HepG2 (cell line): ENCODE measurements at regions not wholly inside any gene's neighbourhood (a gene's known extent, or its start where the extent isn't known, plus 50 kb on each side); places are given as distances from the start of the nearest gene placed in this dataset.

Experiments
- ATAC-seq: fragments of 200-7000 bp; cut with Tn5 transposase; 3 replicates; pipeline ENCODE4 v1.9.1; 2020; ENCODE audit warnings: mild to moderate bottlenecking, moderate library complexity
- BruUV-seq: library from RNA; stranded (reverse); fragments of 400-500 nt; replicated peaks from 2 replicates; lab custom pipeline; 2021; lab: Mats Ljungman, UMichigan
- CTCF ChIA-PET: fragments of 300-600 bp; formaldehyde crosslinking; extraction: SDS; loops from one replicate; lab custom pipeline; 2021; ENCODE audit warnings: low total read pairs, inconsistent platforms, low intra/inter-chr PET ratio; lab: Yijun Ruan, JAX
- POLR2A ChIA-PET: fragments of 350-600 bp; sonication (Branson Sonifier 250); formaldehyde crosslinking; loops from one replicate; lab custom pipeline; 2020; ENCODE audit warnings: antibody characterized with exemption, inconsistent platforms; lab: Yijun Ruan, JAX
- DNase-seq: peaks from one replicate; pipeline ENCODE4 v3.0.0-alpha.2; 2015; ENCODE audit warnings: low spot score
- FAIRE-seq: peaks from 3 replicates; lab custom pipeline; 2011; peaks lifted over from hg19 to GRCh38; lab: Jason Lieb, UNC
- H2AFZ ChIP-seq: one replicate; pipeline ENCODE4 v1.6.1; 2011; ENCODE audit warnings: low read length, inconsistent platforms
- H3K27ac ChIP-seq: fragments of 300-600 bp; 3 replicates; pipeline ENCODE4 v1.8.0; 2011; ENCODE audit warnings: mixed run types, mild to moderate bottlenecking, mixed read lengths, low read length, inconsistent platforms; ENCODE audit not compliant: insufficient read depth; ENCODE audit errors: extremely low read length
- H3K27me3 ChIP-seq, 2 experiments: fragments of 200-600 bp in 1 of 2; 2 replicates in 1 of 2; 3 replicates in 1 of 2; pipeline versions ENCODE4 v1.6.0 to v1.8.0; 2011; ENCODE audit warnings: low read length in 2 of 2, mild to moderate bottlenecking in 2 of 2, moderate library complexity in 2 of 2, inconsistent platforms in 1 of 2; ENCODE audit not compliant: insufficient read depth in 2 of 2, control insufficient read depth in 1 of 2
- H3K36me3 ChIP-seq, 2 experiments: fragments of 200-600 bp in 1 of 2; replicated peaks in 1 of 2; 2 replicates in 1 of 2; 3 replicates in 1 of 2; pipeline versions ENCODE4 v1.5.1 to v1.8.0; 2011; ENCODE audit warnings: low read length in 2 of 2, inconsistent platforms in 1 of 2; ENCODE audit not compliant: insufficient read depth in 2 of 2, control insufficient read depth in 1 of 2
- H3K4me1 ChIP-seq: 2 replicates; pipeline ENCODE4 v1.5.1; 2012; ENCODE audit warnings: low read length, inconsistent platforms; ENCODE audit not compliant: insufficient read depth
- H3K4me2 ChIP-seq: 2 replicates; pipeline ENCODE4 v1.6.0; 2011; ENCODE audit warnings: low read depth, low read length, inconsistent platforms
- H3K4me3 ChIP-seq, 3 experiments: fragments of 200-600 bp in 1 of 3; sonication (generic), shearing (Covaris generic) in 1 of 3; replicated peaks in 1 of 3; 2 replicates each; pipeline ENCODE4 v1.5.1; 2011 to 2016; ENCODE audit warnings: low read length in 3 of 3, inconsistent platforms in 2 of 3, low read depth in 2 of 3, mild to moderate bottlenecking in 2 of 3, control low read depth in 1 of 3, mixed read lengths in 1 of 3; ENCODE audit not compliant: insufficient read depth in 1 of 3
- H3K79me2 ChIP-seq: one replicate; pipeline ENCODE4 v1.6.1; 2011; ENCODE audit warnings: low read length, inconsistent platforms; ENCODE audit not compliant: insufficient read depth
- H3K9ac ChIP-seq: 2 replicates; pipeline ENCODE4 v1.6.0; 2011; ENCODE audit warnings: mild to moderate bottlenecking, low read depth, low read length, inconsistent platforms; ENCODE audit not compliant: insufficient read depth
- H3K9me3 ChIP-seq: 2 replicates; pipeline ENCODE4 v1.5.1; 2012; ENCODE audit warnings: mild to moderate bottlenecking, low read length
- H4K20me1 ChIP-seq: 2 replicates; pipeline ENCODE4 v1.6.0; 2011; ENCODE audit warnings: inconsistent platforms, mild to moderate bottlenecking, low read length, moderate library complexity; ENCODE audit not compliant: insufficient read depth
- CENPX ChIP-seq: sonication (generic); formaldehyde crosslinking; IDR thresholded peaks from 2 replicates; pipeline ENCODE4 v1.9.0; 2021; ENCODE audit warnings: mild to moderate bottlenecking, missing genetic modification reagents, moderate library complexity
- CREB3 ChIP-seq: sonication (generic); formaldehyde crosslinking; IDR thresholded peaks from 2 replicates; pipeline ENCODE4 v1.5.0; 2020; ENCODE audit warnings: missing genetic modification reagents
- EZH2 ChIP-seq: conservative IDR thresholded peaks from 2 replicates; pipeline ENCODE4 v1.6.1; 2012; ENCODE audit warnings: mild to moderate bottlenecking, low read depth, low read length, moderate library complexity
- HMG20B ChIP-seq: conservative IDR thresholded peaks from 2 replicates; pipeline ENCODE4 v1.6.1; 2016; ENCODE audit warnings: missing genetic modification reagents, missing compliant biosample characterization
- MEIS2 ChIP-seq: sonication (generic); formaldehyde crosslinking; IDR thresholded peaks from 2 replicates; pipeline ENCODE4 v1.9.0; 2021; ENCODE audit warnings: mild to moderate bottlenecking, missing genetic modification reagents
- NFE2L1 ChIP-seq: sonication (generic); formaldehyde crosslinking; IDR thresholded peaks from 2 replicates; pipeline ENCODE4 v1.4.0; 2020; ENCODE audit warnings: missing genetic modification reagents, mild to moderate bottlenecking, borderline replicate concordance
- ONECUT2 ChIP-seq: sonication (generic); formaldehyde crosslinking; IDR thresholded peaks from 2 replicates; pipeline ENCODE4 v1.4.0; 2020; ENCODE audit warnings: missing genetic modification reagents
- POLR2AphosphoS2 ChIP-seq: IDR thresholded peaks from 2 replicates; pipeline ENCODE4 v1.6.1; 2011; ENCODE audit warnings: low read depth, low read length, improper control_type of control experiment
- RNF219 ChIP-seq: sonication (generic); formaldehyde crosslinking; IDR thresholded peaks from 2 replicates; pipeline ENCODE4 v1.5.0; 2020; ENCODE audit warnings: mild to moderate bottlenecking, missing genetic modification reagents
- TCF12 ChIP-seq, 2 experiments: fragments of 450-650 bp in 1 of 2; sonication (generic) in 1 of 2; formaldehyde crosslinking in 1 of 2; IDR thresholded peaks; 2 replicates each; pipeline versions ENCODE4 v1.6.1 to v1.8.0; 2017 to 2022; ENCODE audit warnings: antibody characterized with exemption in 1 of 2, mild to moderate bottlenecking in 1 of 2, missing genetic modification reagents in 1 of 2, moderate library complexity in 1 of 2
- YY1 ChIP-seq: IDR thresholded peaks from 2 replicates; pipeline ENCODE4 v1.6.1; 2011; ENCODE audit warnings: low read length, low read depth, moderate library complexity, mild to moderate bottlenecking; ENCODE audit not compliant: insufficient read depth, insufficient replicate concordance
- ZFP82 ChIP-seq: sonication (generic); formaldehyde crosslinking; IDR thresholded peaks from 2 replicates; pipeline ENCODE4 v1.5.1; 2020; ENCODE audit warnings: mild to moderate bottlenecking, missing genetic modification reagents, borderline replicate concordance
- ZNF180 ChIP-seq: sonication (generic); formaldehyde crosslinking; IDR thresholded peaks from 2 replicates; pipeline ENCODE4 v1.4.0; 2020; ENCODE audit warnings: low read depth, missing genetic modification reagents, borderline replicate concordance
- ZNF530 ChIP-seq: sonication (generic); formaldehyde crosslinking; IDR thresholded peaks from 2 replicates; pipeline ENCODE4 v1.5.0; 2020; ENCODE audit warnings: low read depth, mild to moderate bottlenecking, missing genetic modification reagents
- ZNF691 ChIP-seq: sonication (generic); formaldehyde crosslinking; IDR thresholded peaks from 2 replicates; pipeline ENCODE4 v1.4.0; 2020; ENCODE audit warnings: missing genetic modification reagents, low read depth, mild to moderate bottlenecking, borderline replicate concordance
- WGBS: methylation state at CpG from one replicate; pipeline ENCODE4 v1.1.6; 2017; ENCODE audit warnings: low lambda C conversion rate; 5-methylcytosine and 5-hydroxymethylcytosine counted together
- in situ Hi-C: cut with HindIII; loops from 2 replicates; pipeline ENCODE4 v1.10.0; 2017; ENCODE audit warnings: low pct_unique_long_range_greater_than_20kb; ENCODE audit not compliant: extremely low pct_ligation_motif_present
- intact Hi-C: fragments of 100-400 bp; cut with micrococcal nuclease; formaldehyde crosslinking; loops from one replicate; pipeline ENCODE4 v1.10.0; 2022; ENCODE audit not compliant: unreplicated experiment
- TF ChIP-seq, protein P1 (sequence below), 2 experiments: IDR thresholded peaks; 2 replicates each; pipeline ENCODE4 v1.6.1; 2011 to 2012; ENCODE audit warnings: low read length in 2 of 2, borderline replicate concordance in 1 of 2, low read depth in 1 of 2, mild to moderate bottlenecking in 1 of 2, moderate library complexity in 1 of 2

DNA sequence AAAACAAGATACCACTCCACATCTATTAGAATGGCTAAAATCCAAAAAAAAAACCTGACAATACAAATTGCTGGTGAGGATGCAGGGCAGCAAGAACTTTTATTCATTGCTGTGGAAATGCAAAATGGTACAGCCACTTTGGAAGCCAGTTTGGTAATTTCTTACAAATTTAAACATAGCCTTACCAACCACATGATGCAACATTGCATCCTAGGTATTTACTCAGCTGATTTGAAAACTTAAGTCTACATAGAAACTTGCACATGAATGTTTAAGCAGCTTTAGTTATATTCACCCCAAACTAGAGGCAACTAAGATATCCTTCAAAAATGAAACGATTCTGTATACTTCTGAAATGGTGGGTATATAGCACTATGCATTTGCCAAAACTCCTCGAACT, 178.8 kb upstream of the PDE4B start:
- Histone ChIP-seq H3K4me2 (no peak overlapping the region), H4K20me1 (no peaks in the 10 kb centered on the region), H3K9ac (no peak overlapping the region), H3K79me2 (no peaks in the 10 kb centered on the region), H3K9me3 (no peaks in the 10 kb centered on the region), H2AFZ (no peak overlapping the region), H3K36me3 (no peaks in the 10 kb centered on the region), H3K27me3 (no peaks in the 10 kb centered on the region), H3K4me1 (no peaks in the 10 kb centered on the region), H3K27ac (no peak overlapping the region), H3K4me3 (no peak overlapping the region)
- BruUV-seq: no TSS peak
- ChIA-PET CTCF (no interaction called here), POLR2A (no interaction called here)
- no peak for DNase-seq
- FAIRE-seq: no peak
- intact Hi-C loops: no loop called here
- TF ChIP-seq YY1: no peak
- TF ChIP-seq, protein P1, sequence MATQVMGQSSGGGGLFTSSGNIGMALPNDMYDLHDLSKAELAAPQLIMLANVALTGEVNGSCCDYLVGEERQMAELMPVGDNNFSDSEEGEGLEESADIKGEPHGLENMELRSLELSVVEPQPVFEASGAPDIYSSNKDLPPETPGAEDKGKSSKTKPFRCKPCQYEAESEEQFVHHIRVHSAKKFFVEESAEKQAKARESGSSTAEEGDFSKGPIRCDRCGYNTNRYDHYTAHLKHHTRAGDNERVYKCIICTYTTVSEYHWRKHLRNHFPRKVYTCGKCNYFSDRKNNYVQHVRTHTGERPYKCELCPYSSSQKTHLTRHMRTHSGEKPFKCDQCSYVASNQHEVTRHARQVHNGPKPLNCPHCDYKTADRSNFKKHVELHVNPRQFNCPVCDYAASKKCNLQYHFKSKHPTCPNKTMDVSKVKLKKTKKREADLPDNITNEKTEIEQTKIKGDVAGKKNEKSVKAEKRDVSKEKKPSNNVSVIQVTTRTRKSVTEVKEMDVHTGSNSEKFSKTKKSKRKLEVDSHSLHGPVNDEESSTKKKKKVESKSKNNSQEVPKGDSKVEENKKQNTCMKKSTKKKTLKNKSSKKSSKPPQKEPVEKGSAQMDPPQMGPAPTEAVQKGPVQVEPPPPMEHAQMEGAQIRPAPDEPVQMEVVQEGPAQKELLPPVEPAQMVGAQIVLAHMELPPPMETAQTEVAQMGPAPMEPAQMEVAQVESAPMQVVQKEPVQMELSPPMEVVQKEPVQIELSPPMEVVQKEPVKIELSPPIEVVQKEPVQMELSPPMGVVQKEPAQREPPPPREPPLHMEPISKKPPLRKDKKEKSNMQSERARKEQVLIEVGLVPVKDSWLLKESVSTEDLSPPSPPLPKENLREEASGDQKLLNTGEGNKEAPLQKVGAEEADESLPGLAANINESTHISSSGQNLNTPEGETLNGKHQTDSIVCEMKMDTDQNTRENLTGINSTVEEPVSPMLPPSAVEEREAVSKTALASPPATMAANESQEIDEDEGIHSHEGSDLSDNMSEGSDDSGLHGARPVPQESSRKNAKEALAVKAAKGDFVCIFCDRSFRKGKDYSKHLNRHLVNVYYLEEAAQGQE (IDR thresholded peaks at IDR 0.05; ENCODE audit: borderline replicate concordance in 1 of 2, low read depth in 1 of 2, low read length in 2 of 2): no peak
- no peak for TF ChIP-seq ZNF530
- TF ChIP-seq MEIS2 (CRISPR knock-in tag): no peak
- TF ChIP-seq ZFP82 (CRISPR knock-in tag): no peak
- TF ChIP-seq EZH2: no peak
- TF ChIP-seq ONECUT2 (CRISPR knock-in tag): no peak
- no peak for TF ChIP-seq ZNF691 (CRISPR knock-in tag)
- no peak for TF ChIP-seq TCF12 (IDR thresholded peaks at IDR 0.05)
- TF ChIP-seq TCF12 (CRISPR knock-in tag; IDR thresholded peaks at IDR 0.05): no peak
- TF ChIP-seq CREB3 (CRISPR knock-in tag): no peak
- TF ChIP-seq ZNF180 (CRISPR knock-in tag): no peak
- no peak for TF ChIP-seq POLR2AphosphoS2
- TF ChIP-seq RNF219 (CRISPR knock-in tag): no peak
- no peak for TF ChIP-seq HMG20B (CRISPR knock-in tag)
- no peak for TF ChIP-seq CENPX
- no peak for TF ChIP-seq NFE2L1 (CRISPR knock-in tag)
- no peak for ATAC-seq
- in situ Hi-C loops: no loop called here
- 7% methylated on average over 2 of the region's 2 CpGs for WGBS
